DOHH2 (cell line): ENCODE measurements at regions not wholly inside any gene's neighbourhood (a gene's known extent, or its start where the extent isn't known, plus 50 kb on each side); places are given as distances from the start of the nearest gene placed in this dataset.

Source experiments
- H3F3A ChIP-seq: fragments of 200-600 bp; sonication (generic), shearing (Covaris generic); 2 replicates; pipeline ENCODE4 v1.6.0; 2016; ENCODE audit warnings: antibody characterized with exemption, mild to moderate bottlenecking; ENCODE audit not compliant: control insufficient read depth, insufficient read depth
- H3K27ac ChIP-seq: fragments of 200-600 bp; sonication (generic); 2 replicates; pipeline ENCODE4 v1.5.1; 2014; ENCODE audit warnings: low read depth, mild to moderate bottlenecking, low read length, moderate library complexity
- H3K27me3 ChIP-seq: fragments of 200-600 bp; sonication (generic); 2 replicates; pipeline ENCODE4 v1.6.1; 2014; ENCODE audit warnings: mild to moderate bottlenecking, low read length, mixed read lengths; ENCODE audit not compliant: control insufficient read depth
- H3K36me3 ChIP-seq: fragments of 200-600 bp; sonication (generic); 2 replicates; pipeline ENCODE4 v1.6.1; 2014; ENCODE audit warnings: mild to moderate bottlenecking, low read length, moderate library complexity, mixed read lengths; ENCODE audit not compliant: control insufficient read depth
- H3K4me1 ChIP-seq: fragments of 200-600 bp; sonication (generic); 2 replicates; pipeline ENCODE4 v1.6.1; 2014; ENCODE audit warnings: mild to moderate bottlenecking, low read length, mixed read lengths; ENCODE audit not compliant: control insufficient read depth
- H3K4me2 ChIP-seq: fragments of 200-600 bp; sonication (generic); 2 replicates; pipeline ENCODE4 v1.6.0; 2014; ENCODE audit warnings: mild to moderate bottlenecking, low read length, moderate library complexity
- H3K4me3 ChIP-seq: fragments of 200-600 bp; sonication (generic); 2 replicates; pipeline ENCODE4 v1.5.1; 2014; ENCODE audit warnings: mild to moderate bottlenecking, low read length, mixed read lengths
- H3K79me2 ChIP-seq: fragments of 200-600 bp; sonication (generic); 2 replicates; pipeline ENCODE4 v1.6.1; 2014; ENCODE audit warnings: mild to moderate bottlenecking, low read length, mixed read lengths; ENCODE audit not compliant: control insufficient read depth
- H3K9me2 ChIP-seq: fragments of 200-600 bp; sonication (generic); replicated peaks from 2 replicates; pipeline ENCODE4 v1.6.1; 2014; ENCODE audit warnings: mild to moderate bottlenecking, low read length, mixed read lengths; ENCODE audit not compliant: control insufficient read depth
- H3K9me3 ChIP-seq: fragments of 200-600 bp; sonication (generic); 2 replicates; pipeline ENCODE4 v1.6.1; 2014; ENCODE audit warnings: antibody characterized with exemption, low read length, mixed read lengths; ENCODE audit not compliant: control insufficient read depth, insufficient read depth
- H4K20me1 ChIP-seq: fragments of 200-600 bp; sonication (generic); 2 replicates; pipeline ENCODE4 v1.6.0; 2014; ENCODE audit warnings: low read depth, mild to moderate bottlenecking, antibody characterized with exemption, low read length, moderate library complexity; ENCODE audit not compliant: control insufficient read depth, insufficient read depth
- CTCF ChIP-seq: fragments of 200-600 bp; sonication (generic); IDR thresholded peaks from one replicate; pipeline ENCODE4 v1.5.1; 2014; ENCODE audit warnings: antibody characterized with exemption, mild to moderate bottlenecking, low read depth, low read length; ENCODE audit not compliant: poor library complexity, severe bottlenecking
- EZH2phosphoT487 ChIP-seq: fragments of 200-600 bp; sonication (generic); IDR thresholded peaks from 2 replicates; pipeline ENCODE4 v1.6.1; 2017; ENCODE audit warnings: borderline replicate concordance, mild to moderate bottlenecking, antibody characterized with exemption, low read length, moderate library complexity, mixed read lengths

- no peak overlapping the region for H3K4me3 ChIP-seq
- no peaks in the 10 kb centered on the region for H3K9me2 ChIP-seq
- H3K4me1 ChIP-seq, result peaks cover 13% of the 10 kb centered on the region
- no peaks in the 10 kb centered on the region for H3K9me3 ChIP-seq
- H3K36me3 ChIP-seq, result no peaks in the 10 kb centered on the region
- no peaks in the 10 kb centered on the region for H3K79me2 ChIP-seq
- no peaks in the 10 kb centered on the region for H3F3A ChIP-seq
- no peak overlapping the region for H3K4me2 ChIP-seq
- H3K27me3 ChIP-seq, result 0 out of 2 replicates have a peak, but pooled peaks cover 5% of the 10 kb centered on the region
- TF ChIP-seq CTCF (no peak), EZH2phosphoT487 (no peak)
- no peaks in the 10 kb centered on the region for H4K20me1 ChIP-seq
- no peak overlapping the region for H3K27ac ChIP-seq
These were observed 171.7 kb downstream of the KLF13 start for GRCh38 chr15:31498329-31498728.

GRCh38 chr15:31498756-31499155 is 172.1 kb downstream of the KLF13 start:
- Histone ChIP-seq H3K36me3 (no peaks in the 10 kb centered on the region), H3K9me2 (no peaks in the 10 kb centered on the region), H3K27me3 (0 out of 2 replicates have a peak, but pooled peaks cover 5% of the 10 kb centered on the region), H3K27ac (no peak overlapping the region), H3K4me3 (no peak overlapping the region), H3F3A (no peaks in the 10 kb centered on the region), H3K4me1 (peaks cover 13% of the 10 kb centered on the region), H3K79me2 (no peaks in the 10 kb centered on the region), H3K4me2 (no peak overlapping the region), H3K9me3 (no peaks in the 10 kb centered on the region), H4K20me1 (no peaks in the 10 kb centered on the region)
- TF ChIP-seq EZH2phosphoT487, result no peak
- TF ChIP-seq CTCF, result no peak

- H3K27ac ChIP-seq, result no peak overlapping the region
- H3K9me3 ChIP-seq, result no peaks in the 10 kb centered on the region
- no peaks in the 10 kb centered on the region for H3K9me2 ChIP-seq
- H3K79me2 ChIP-seq, result no peaks in the 10 kb centered on the region
- H3K4me3 ChIP-seq, result no peak overlapping the region
- no peaks in the 10 kb centered on the region for H3F3A ChIP-seq
- peaks cover 13% of the 10 kb centered on the region for H3K4me1 ChIP-seq
- H4K20me1 ChIP-seq, result no peaks in the 10 kb centered on the region
- no peak overlapping the region for H3K4me2 ChIP-seq
- no peaks in the 10 kb centered on the region for H3K36me3 ChIP-seq
- H3K27me3 ChIP-seq, result 0 out of 2 replicates have a peak, but pooled peaks cover 5% of the 10 kb centered on the region
- no peak for TF ChIP-seq EZH2phosphoT487
- TF ChIP-seq CTCF, result no peak
These were observed 172.8 kb downstream of the KLF13 start for GRCh38 chr15:31499236-31499952.
